ENCODE measurements at regions not wholly inside any gene's neighbourhood (a gene's known extent, or its start where the extent isn't known, plus 50 kb on each side); places are given as distances from the start of the nearest gene placed in this dataset.
"Not testable (repeated sequence)": the region's sequence is repeated elsewhere in the genome, so short reads cannot be mapped to it uniquely, and the experiment has no call there.

- Histone ChIP-seq H3K4me1 (ENCODE audit: control insufficient read depth, insufficient read depth, low read length) (no peaks in the 10 kb centered on the region), H3K27ac (ENCODE audit: low read depth, low read length) (no peak overlapping the region), H3K4me3 (ENCODE audit: low read depth, low read length) (no peak overlapping the region), H3K9ac (ENCODE audit: low read depth, low read length) (no peak overlapping the region), H3K9me3 (ENCODE audit: control insufficient read depth, insufficient read depth, low read length) (no peaks in the 10 kb centered on the region), H3K36me3 (ENCODE audit: control insufficient read depth, insufficient read depth, low read length) (no peaks in the 10 kb centered on the region), H3K27me3 (ENCODE audit: control insufficient read depth, insufficient read depth, low read length) (no peaks in the 10 kb centered on the region)
Measured at GRCh38 chr6:118719351-118720124, 68.1 kb upstream of the CEP85L start.

GRCh38 chr6:118718903-118719302 is 67.5 kb upstream of the CEP85L start:
- H3K9ac ChIP-seq (ENCODE audit: low read depth, low read length): no peak overlapping the region
- no peaks in the 10 kb centered on the region for H3K27me3 ChIP-seq (ENCODE audit: control insufficient read depth, insufficient read depth, low read length)
- no peak overlapping the region for H3K27ac ChIP-seq (ENCODE audit: low read depth, low read length)

GRCh38 chr6:118718297-118718696 is 66.9 kb upstream of the CEP85L start:
- Histone ChIP-seq H3K4me3 (ENCODE audit: low read depth, low read length) (no peak overlapping the region), H3K9me3 (ENCODE audit: control insufficient read depth, insufficient read depth, low read length) (no peaks in the 10 kb centered on the region), H3K27me3 (ENCODE audit: control insufficient read depth, insufficient read depth, low read length) (no peaks in the 10 kb centered on the region), H3K27ac (ENCODE audit: low read depth, low read length) (no peak overlapping the region), H3K36me3 (ENCODE audit: control insufficient read depth, insufficient read depth, low read length) (no peaks in the 10 kb centered on the region), H3K9ac (ENCODE audit: low read depth, low read length) (no peak overlapping the region), H3K4me1 (ENCODE audit: control insufficient read depth, insufficient read depth, low read length) (no peaks in the 10 kb centered on the region)

More at GRCh38 chr6:118718903-118719302, 67.5 kb upstream of the CEP85L start:
- no peaks in the 10 kb centered on the region for H3K9me3 ChIP-seq (ENCODE audit: control insufficient read depth, insufficient read depth, low read length)
- H3K4me1 ChIP-seq (ENCODE audit: control insufficient read depth, insufficient read depth, low read length): no peaks in the 10 kb centered on the region
- no peaks in the 10 kb centered on the region for H3K36me3 ChIP-seq (ENCODE audit: control insufficient read depth, insufficient read depth, low read length)
- H3K4me3 ChIP-seq (ENCODE audit: low read depth, low read length): no peak overlapping the region

GRCh38 chr6:118717106-118717505 is 65.7 kb upstream of the CEP85L start:
- no peak overlapping the region for H3K4me3 ChIP-seq (ENCODE audit: low read depth, low read length)
- H3K27me3 ChIP-seq (ENCODE audit: control insufficient read depth, insufficient read depth, low read length): no peaks in the 10 kb centered on the region
- H3K9ac ChIP-seq (ENCODE audit: low read depth, low read length): no peak overlapping the region
- H3K27ac ChIP-seq (ENCODE audit: low read depth, low read length): no peak overlapping the region
- no peaks in the 10 kb centered on the region for H3K36me3 ChIP-seq (ENCODE audit: control insufficient read depth, insufficient read depth, low read length)
- no peaks in the 10 kb centered on the region for H3K9me3 ChIP-seq (ENCODE audit: control insufficient read depth, insufficient read depth, low read length)
- no peaks in the 10 kb centered on the region for H3K4me1 ChIP-seq (ENCODE audit: control insufficient read depth, insufficient read depth, low read length)

- not testable (repeated sequence) for H3K9me3 ChIP-seq (ENCODE audit: control insufficient read depth, insufficient read depth, low read length); H3K4me3 ChIP-seq (ENCODE audit: low read depth, low read length); H3K9ac ChIP-seq (ENCODE audit: low read depth, low read length); H3K27ac ChIP-seq (ENCODE audit: low read depth, low read length); H3K27me3 ChIP-seq (ENCODE audit: control insufficient read depth, insufficient read depth, low read length); H3K4me1 ChIP-seq (ENCODE audit: control insufficient read depth, insufficient read depth, low read length); H3K36me3 ChIP-seq (ENCODE audit: control insufficient read depth, insufficient read depth, low read length)
Measured at GRCh38 chr6:118715907-118716306, 64.5 kb upstream of the CEP85L start.

- Histone ChIP-seq H3K9ac (ENCODE audit: low read depth, low read length) (no peak overlapping the region), H3K27ac (ENCODE audit: low read depth, low read length) (no peak overlapping the region), H3K4me3 (ENCODE audit: low read depth, low read length) (no peak overlapping the region), H3K9me3 (ENCODE audit: control insufficient read depth, insufficient read depth, low read length) (no peaks in the 10 kb centered on the region), H3K27me3 (ENCODE audit: control insufficient read depth, insufficient read depth, low read length) (no peaks in the 10 kb centered on the region), H3K36me3 (ENCODE audit: control insufficient read depth, insufficient read depth, low read length) (no peaks in the 10 kb centered on the region), H3K4me1 (ENCODE audit: control insufficient read depth, insufficient read depth, low read length) (no peaks in the 10 kb centered on the region)
Measured at GRCh38 chr6:118715376-118715775, 64.0 kb upstream of the CEP85L start.

GRCh38 chr6:118714756-118715155 is 63.4 kb upstream of the CEP85L start:
- H3K9ac ChIP-seq (ENCODE audit: low read depth, low read length): no peak overlapping the region

GRCh38 chr6:118712969-118713368 is 61.6 kb upstream of the CEP85L start:
- peaks cover 18% of the 10 kb centered on the region for H3K4me1 ChIP-seq (ENCODE audit: control insufficient read depth, insufficient read depth, low read length)
- H3K27ac ChIP-seq (ENCODE audit: low read depth, low read length): no peak overlapping the region
- no peaks in the 10 kb centered on the region for H3K9me3 ChIP-seq (ENCODE audit: control insufficient read depth, insufficient read depth, low read length)
- no peaks in the 10 kb centered on the region for H3K36me3 ChIP-seq (ENCODE audit: control insufficient read depth, insufficient read depth, low read length)
- H3K4me3 ChIP-seq (ENCODE audit: low read depth, low read length): no peak overlapping the region
- H3K27me3 ChIP-seq (ENCODE audit: control insufficient read depth, insufficient read depth, low read length): no peaks in the 10 kb centered on the region
- H3K9ac ChIP-seq (ENCODE audit: low read depth, low read length): no peak overlapping the region

More at GRCh38 chr6:118714756-118715155, 63.4 kb upstream of the CEP85L start:
- H3K27me3 ChIP-seq (ENCODE audit: control insufficient read depth, insufficient read depth, low read length): no peaks in the 10 kb centered on the region
- no peaks in the 10 kb centered on the region for H3K36me3 ChIP-seq (ENCODE audit: control insufficient read depth, insufficient read depth, low read length)
- H3K27ac ChIP-seq (ENCODE audit: low read depth, low read length): no peak overlapping the region
- H3K9me3 ChIP-seq (ENCODE audit: control insufficient read depth, insufficient read depth, low read length): no peaks in the 10 kb centered on the region
- H3K4me1 ChIP-seq (ENCODE audit: control insufficient read depth, insufficient read depth, low read length): peaks cover 4% of the 10 kb centered on the region; the same call in 1 of the 2 replicates
- H3K4me3 ChIP-seq (ENCODE audit: low read depth, low read length): no peak overlapping the region

- no peak overlapping the region for H3K4me3 ChIP-seq (ENCODE audit: low read depth, low read length)
- no peak overlapping the region for H3K9ac ChIP-seq (ENCODE audit: low read depth, low read length)
- H3K9me3 ChIP-seq (ENCODE audit: control insufficient read depth, insufficient read depth, low read length): no peaks in the 10 kb centered on the region
- H3K27me3 ChIP-seq (ENCODE audit: control insufficient read depth, insufficient read depth, low read length): no peaks in the 10 kb centered on the region
- H3K27ac ChIP-seq (ENCODE audit: low read depth, low read length): no peak overlapping the region
- H3K4me1 ChIP-seq (ENCODE audit: control insufficient read depth, insufficient read depth, low read length): peaks cover 32% of the 10 kb centered on the region
- H3K36me3 ChIP-seq (ENCODE audit: control insufficient read depth, insufficient read depth, low read length): no peaks in the 10 kb centered on the region
Measured at GRCh38 chr6:118710616-118711015, 59.2 kb upstream of the CEP85L start.

GRCh38 chr6:118709859-118710350 is 58.5 kb upstream of the CEP85L start:
- Histone ChIP-seq H3K4me3 (ENCODE audit: low read depth, low read length) (no peak overlapping the region; the same call in 1 of the 2 replicates), H3K9ac (ENCODE audit: low read depth, low read length) (no peak overlapping the region), H3K9me3 (ENCODE audit: control insufficient read depth, insufficient read depth, low read length) (no peaks in the 10 kb centered on the region), H3K27ac (ENCODE audit: low read depth, low read length) (no peak overlapping the region), H3K36me3 (ENCODE audit: control insufficient read depth, insufficient read depth, low read length) (no peaks in the 10 kb centered on the region), H3K27me3 (ENCODE audit: control insufficient read depth, insufficient read depth, low read length) (no peaks in the 10 kb centered on the region), H3K4me1 (ENCODE audit: control insufficient read depth, insufficient read depth, low read length) (peaks cover 39% of the 10 kb centered on the region)

GRCh38 chr6:118708744-118709143 is 57.4 kb upstream of the CEP85L start:
- Histone ChIP-seq H3K27me3 (ENCODE audit: control insufficient read depth, insufficient read depth, low read length) (no peaks in the 10 kb centered on the region), H3K4me3 (ENCODE audit: low read depth, low read length) (peak overlapping the region; percentile 39), H3K27ac (ENCODE audit: low read depth, low read length) (no peak overlapping the region), H3K9me3 (ENCODE audit: control insufficient read depth, insufficient read depth, low read length) (no peaks in the 10 kb centered on the region), H3K36me3 (ENCODE audit: control insufficient read depth, insufficient read depth, low read length) (no peaks in the 10 kb centered on the region), H3K4me1 (ENCODE audit: control insufficient read depth, insufficient read depth, low read length) (peaks cover 42% of the 10 kb centered on the region), H3K9ac (ENCODE audit: low read depth, low read length) (no peak overlapping the region)
